ENCODE measurements at regions not wholly inside any gene's neighbourhood (a gene's known extent, or its start where the extent isn't known, plus 50 kb on each side); places are given as distances from the start of the nearest gene placed in this dataset.

DNA sequence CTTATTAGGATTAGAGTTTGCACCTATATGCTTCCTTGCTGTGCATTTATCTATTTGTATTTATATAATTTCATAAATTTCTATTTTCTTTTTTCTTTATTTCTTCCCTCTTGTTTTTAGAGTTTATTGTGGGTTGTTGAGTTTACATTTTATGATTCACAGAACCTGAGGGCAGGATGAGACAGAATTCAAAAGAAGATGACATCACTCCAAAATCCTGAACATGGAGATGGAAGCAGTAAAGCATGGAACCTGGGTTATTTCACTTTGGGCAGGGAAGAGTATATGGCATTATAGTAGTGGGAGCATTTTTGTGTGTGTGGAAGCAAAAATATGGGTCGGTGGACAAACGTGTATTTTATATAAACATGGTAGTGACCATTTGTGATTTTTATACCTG lies 157.5 kb downstream of the RFX6 start:
- H3K4me3 Mint-ChIP-seq: no peak overlapping the region
- no peaks in the 10 kb centered on the region for H3K27me3 ChIP-seq (ENCODE audit: insufficient read depth, low read length)
- no peaks in the 10 kb centered on the region for H3K27me3 Mint-ChIP-seq
- no peak overlapping the region for H3K27ac ChIP-seq (ENCODE audit: low read depth, low read length)
- H3K4me1 Mint-ChIP-seq: no peaks in the 10 kb centered on the region
- no peak for DNase-seq
- ChIA-PET POLR2A (ENCODE audit: partially characterized antibody) (no interaction called here), CTCF (ENCODE audit: partially characterized antibody) (no interaction called here)
- no peak overlapping the region for H3K4me3 ChIP-seq (ENCODE audit: low read length in 2 of 2)
- H3K9me3 Mint-ChIP-seq: peaks cover 0 to 8% (median 1%) of the 10 kb centered on the region in 8 donors
- no peaks in the 10 kb centered on the region for H3K36me3 Mint-ChIP-seq
- no peak overlapping the region for H3K27ac Mint-ChIP-seq
- H3K9me3 ChIP-seq (ENCODE audit: control insufficient read depth in 1 of 2, low read length in 2 of 2): no peaks in the 10 kb centered on the region
- H3K4me1 ChIP-seq (ENCODE audit: insufficient read depth, low read length): no peaks in the 10 kb centered on the region
- intact Hi-C loops (cut with micrococcal nuclease): no loop called here
- H3K36me3 ChIP-seq (ENCODE audit: insufficient read depth, low read length): no peaks in the 10 kb centered on the region

GRCh38 chr6:117034971-117035370 lies 157.9 kb downstream of the RFX6 start:
- no peak overlapping the region for H3K27ac ChIP-seq (ENCODE audit: low read depth, low read length)
- no peaks in the 10 kb centered on the region for H3K36me3 ChIP-seq (ENCODE audit: insufficient read depth, low read length)
- DNase-seq: no peak
- H3K4me3 Mint-ChIP-seq: no peak overlapping the region
- POLR2A ChIA-PET (ENCODE audit: partially characterized antibody): no interaction called here
- H3K36me3 Mint-ChIP-seq: no peaks in the 10 kb centered on the region
- CTCF ChIA-PET (ENCODE audit: partially characterized antibody): no interaction called here
- H3K9me3 ChIP-seq (ENCODE audit: control insufficient read depth in 1 of 2, low read length in 2 of 2): no peaks in the 10 kb centered on the region
- intact Hi-C loops (cut with micrococcal nuclease): no loop called here
- no peak overlapping the region for H3K4me3 ChIP-seq (ENCODE audit: low read length in 2 of 2)
- H3K9me3 Mint-ChIP-seq: peaks cover 0 to 8% (median 1%) of the 10 kb centered on the region in 8 donors
- H3K27me3 ChIP-seq (ENCODE audit: insufficient read depth, low read length): no peaks in the 10 kb centered on the region
- no peaks in the 10 kb centered on the region for H3K4me1 Mint-ChIP-seq
- no peak overlapping the region for H3K27ac Mint-ChIP-seq
- no peaks in the 10 kb centered on the region for H3K27me3 Mint-ChIP-seq
- no peaks in the 10 kb centered on the region for H3K4me1 ChIP-seq (ENCODE audit: insufficient read depth, low read length)

DNA sequence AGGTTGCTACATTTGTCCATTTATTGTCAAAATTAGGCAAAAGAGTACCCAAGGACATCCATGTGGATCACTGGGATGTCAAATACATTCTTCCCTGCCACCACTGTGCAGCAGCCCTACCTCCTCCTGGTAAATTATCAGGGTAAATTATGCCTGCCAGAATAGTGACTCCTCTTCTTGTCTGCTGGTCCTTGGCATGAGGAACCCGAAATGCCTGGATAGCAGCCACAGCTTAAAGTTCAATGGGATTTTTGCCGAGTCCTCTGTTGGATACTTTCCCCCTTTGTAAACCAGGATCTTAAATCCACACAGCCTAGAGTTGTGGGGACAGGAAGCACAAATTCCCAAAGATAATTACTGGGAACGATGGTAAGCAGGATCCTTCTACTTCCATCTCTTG lies 173.3 kb downstream of the RFX6 start:
- H3K9me3 Mint-ChIP-seq: peaks cover 0 to 27% (median 6%) of the 10 kb centered on the region in 8 donors
- Histone ChIP-seq H3K36me3 (ENCODE audit: insufficient read depth, low read length) (no peaks in the 10 kb centered on the region), H3K4me1 (ENCODE audit: insufficient read depth, low read length) (no peaks in the 10 kb centered on the region), H3K27ac (ENCODE audit: low read depth, low read length) (no peak overlapping the region), H3K27me3 (ENCODE audit: insufficient read depth, low read length) (no peaks in the 10 kb centered on the region), H3K9me3 (ENCODE audit: control insufficient read depth in 1 of 2, low read length in 2 of 2) (no peaks in the 10 kb centered on the region), H3K4me3 (ENCODE audit: low read length in 2 of 2) (no peak overlapping the region)
- POLR2A ChIA-PET (ENCODE audit: partially characterized antibody): no interaction called here
- no peaks in the 10 kb centered on the region for H3K36me3 Mint-ChIP-seq
- intact Hi-C loops (cut with micrococcal nuclease): no loop called here
- no peak overlapping the region for H3K27ac Mint-ChIP-seq
- H3K4me1 Mint-ChIP-seq: no peaks in the 10 kb centered on the region
- CTCF ChIA-PET (ENCODE audit: partially characterized antibody): no interaction called here
- no peak for DNase-seq
- no peaks in the 10 kb centered on the region for H3K27me3 Mint-ChIP-seq
- H3K4me3 Mint-ChIP-seq: no peak overlapping the region

DNA sequence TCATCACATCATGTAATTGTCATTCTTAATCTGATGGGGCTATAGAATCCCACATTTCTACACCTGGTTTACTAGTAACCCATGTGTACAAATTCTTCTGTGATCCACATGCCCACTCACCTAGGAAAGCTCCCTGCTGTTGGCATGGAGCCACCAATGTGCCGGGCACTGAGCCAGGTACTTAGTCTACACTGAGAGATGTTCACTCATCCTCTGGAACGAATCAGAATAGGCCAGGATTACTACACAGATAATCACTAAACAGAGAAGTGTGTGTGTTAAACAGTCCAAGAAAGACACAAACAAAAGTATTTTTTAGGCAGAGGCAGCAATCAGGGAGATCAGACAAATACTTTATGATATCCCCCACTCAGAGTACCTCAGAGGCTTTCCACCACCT lies 193.2 kb upstream of the VGLL2 start:
- H3K27ac ChIP-seq (ENCODE audit: low read depth, low read length): no peak overlapping the region
- H3K27me3 ChIP-seq (ENCODE audit: insufficient read depth, low read length): no peaks in the 10 kb centered on the region
- CTCF ChIA-PET (ENCODE audit: partially characterized antibody): no interaction called here
- no peaks in the 10 kb centered on the region for H3K36me3 ChIP-seq (ENCODE audit: insufficient read depth, low read length)
- no peak overlapping the region for H3K4me3 Mint-ChIP-seq
- H3K4me1 Mint-ChIP-seq: no peaks in the 10 kb centered on the region
- POLR2A ChIA-PET (ENCODE audit: partially characterized antibody): no interaction called here
- intact Hi-C loops (cut with micrococcal nuclease): no loop called here
- H3K36me3 Mint-ChIP-seq: no peaks in the 10 kb centered on the region
- H3K4me1 ChIP-seq (ENCODE audit: insufficient read depth, low read length): no peaks in the 10 kb centered on the region
- no peaks in the 10 kb centered on the region for H3K27me3 Mint-ChIP-seq
- peaks cover 0 to 8% (median 3%) of the 10 kb centered on the region in 8 donors for H3K9me3 Mint-ChIP-seq
- H3K9me3 ChIP-seq (ENCODE audit: control insufficient read depth in 1 of 2, low read length in 2 of 2): no peaks in the 10 kb centered on the region
- no peak for DNase-seq
- H3K4me3 ChIP-seq (ENCODE audit: low read length in 2 of 2): no peak overlapping the region
- no peak overlapping the region for H3K27ac Mint-ChIP-seq

GRCh38 chr6:117072781-117073180 lies 192.6 kb upstream of the VGLL2 start:
- ChIA-PET POLR2A (ENCODE audit: partially characterized antibody) (no interaction called here), CTCF (ENCODE audit: partially characterized antibody) (no interaction called here)
- H3K27ac ChIP-seq (ENCODE audit: low read depth, low read length): no peak overlapping the region
- Mint-ChIP-seq H3K4me1 (no peaks in the 10 kb centered on the region), H3K9me3 (peaks cover 0 to 8% (median 3%) of the 10 kb centered on the region in 8 donors), H3K36me3 (no peaks in the 10 kb centered on the region), H3K27ac (no peak overlapping the region), H3K4me3 (no peak overlapping the region), H3K27me3 (no peaks in the 10 kb centered on the region)
- no peaks in the 10 kb centered on the region for H3K4me1 ChIP-seq (ENCODE audit: insufficient read depth, low read length)
- H3K36me3 ChIP-seq (ENCODE audit: insufficient read depth, low read length): no peaks in the 10 kb centered on the region
- DNase-seq: no peak
- no peaks in the 10 kb centered on the region for H3K9me3 ChIP-seq (ENCODE audit: control insufficient read depth in 1 of 2, low read length in 2 of 2)
- no peak overlapping the region for H3K4me3 ChIP-seq (ENCODE audit: low read length in 2 of 2)
- H3K27me3 ChIP-seq (ENCODE audit: insufficient read depth, low read length): no peaks in the 10 kb centered on the region
- intact Hi-C loops (cut with micrococcal nuclease): no loop called here

DNA sequence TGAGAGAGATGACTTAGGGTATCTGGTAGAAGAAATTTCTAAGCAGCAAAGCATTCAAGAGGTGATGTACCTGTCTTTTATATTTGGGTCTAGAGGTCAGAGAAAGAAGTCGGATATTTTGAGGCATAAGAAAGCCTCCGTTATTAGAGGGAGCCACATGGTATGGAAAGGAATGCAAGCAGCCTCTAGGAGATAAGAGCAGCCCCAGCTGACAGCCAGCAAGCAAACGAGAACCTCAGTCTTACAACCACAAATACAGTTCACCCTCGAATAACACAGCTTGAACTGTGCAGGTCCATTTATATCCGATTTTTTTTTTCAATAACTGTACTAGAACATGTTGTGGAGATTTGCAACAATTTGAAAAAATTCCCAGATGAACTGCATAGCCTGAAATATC lies 190.7 kb upstream of the VGLL2 start:
- no peak for DNase-seq

DNA sequence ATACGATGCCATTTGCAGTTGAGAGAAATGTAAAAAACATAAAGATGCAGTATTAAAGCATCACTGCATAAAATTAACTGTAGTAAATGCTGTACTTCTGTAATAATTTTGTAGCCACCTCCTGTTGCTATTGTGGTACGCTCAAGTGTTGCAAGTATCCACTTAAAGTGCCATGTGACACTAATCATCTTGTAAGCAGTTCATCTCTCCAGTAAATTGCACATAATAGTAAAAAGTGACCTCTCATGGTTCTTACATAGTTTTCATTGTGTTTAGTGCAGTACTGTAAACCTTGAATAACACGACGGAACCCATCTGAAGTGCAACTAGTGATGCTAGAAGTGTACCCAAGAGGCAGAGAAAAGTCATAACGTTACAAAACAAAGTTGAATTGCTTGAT lies 190.1 kb upstream of the VGLL2 start:
- POLR2A ChIA-PET (ENCODE audit: partially characterized antibody): no interaction called here
- H3K9me3 Mint-ChIP-seq: peaks cover 0 to 8% (median 3%) of the 10 kb centered on the region in 8 donors
- H3K4me1 Mint-ChIP-seq: no peaks in the 10 kb centered on the region

More for the DNA sequence above, 190.7 kb upstream of the VGLL2 start:
- Mint-ChIP-seq H3K36me3 (no peaks in the 10 kb centered on the region), H3K4me3 (no peak overlapping the region), H3K4me1 (no peaks in the 10 kb centered on the region), H3K27me3 (no peaks in the 10 kb centered on the region), H3K9me3 (peaks cover 0 to 8% (median 3%) of the 10 kb centered on the region in 8 donors), H3K27ac (no peak overlapping the region)
- Histone ChIP-seq H3K27ac (ENCODE audit: low read depth, low read length) (no peak overlapping the region), H3K4me1 (ENCODE audit: insufficient read depth, low read length) (no peaks in the 10 kb centered on the region), H3K27me3 (ENCODE audit: insufficient read depth, low read length) (no peaks in the 10 kb centered on the region), H3K36me3 (ENCODE audit: insufficient read depth, low read length) (no peaks in the 10 kb centered on the region), H3K4me3 (ENCODE audit: low read length in 2 of 2) (no peak overlapping the region), H3K9me3 (ENCODE audit: control insufficient read depth in 1 of 2, low read length in 2 of 2) (no peaks in the 10 kb centered on the region)
- intact Hi-C loops (cut with micrococcal nuclease): no loop called here
- CTCF ChIA-PET (ENCODE audit: partially characterized antibody): no interaction called here
- POLR2A ChIA-PET (ENCODE audit: partially characterized antibody): no interaction called here

DNA sequence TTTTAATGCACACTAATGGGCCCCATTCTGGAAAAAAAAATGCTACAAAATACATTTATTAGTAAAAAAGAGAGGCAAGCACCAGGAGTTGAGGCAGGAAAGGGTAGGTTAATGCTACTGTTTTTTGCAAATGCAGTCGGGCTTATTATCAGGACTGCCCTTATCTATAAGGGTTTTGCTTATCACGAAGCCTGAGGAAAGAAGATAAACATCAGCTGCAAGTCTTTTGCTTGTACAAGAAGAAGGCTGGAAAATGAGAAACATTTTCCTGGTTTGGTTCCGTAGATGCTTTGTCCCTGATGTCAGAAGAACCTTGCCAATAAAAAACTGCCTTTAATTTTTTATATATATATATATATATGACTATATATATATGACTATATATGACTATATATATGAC lies 189.3 kb upstream of the VGLL2 start:
- H3K4me1 Mint-ChIP-seq: no peaks in the 10 kb centered on the region
- no peaks in the 10 kb centered on the region for H3K27me3 ChIP-seq (ENCODE audit: insufficient read depth, low read length)
- H3K27me3 Mint-ChIP-seq: no peaks in the 10 kb centered on the region
- H3K4me1 ChIP-seq (ENCODE audit: insufficient read depth, low read length): no peaks in the 10 kb centered on the region
- no peaks in the 10 kb centered on the region for H3K36me3 Mint-ChIP-seq
- CTCF ChIA-PET (ENCODE audit: partially characterized antibody): no interaction called here
- POLR2A ChIA-PET (ENCODE audit: partially characterized antibody): no interaction called here
- no peaks in the 10 kb centered on the region for H3K9me3 ChIP-seq (ENCODE audit: control insufficient read depth in 1 of 2, low read length in 2 of 2)
- no peak overlapping the region for H3K27ac ChIP-seq (ENCODE audit: low read depth, low read length)
- no peak overlapping the region for H3K27ac Mint-ChIP-seq
- intact Hi-C loops (cut with micrococcal nuclease): no loop called here
- DNase-seq: no peak
- H3K36me3 ChIP-seq (ENCODE audit: insufficient read depth, low read length): no peaks in the 10 kb centered on the region
- no peak overlapping the region for H3K4me3 ChIP-seq (ENCODE audit: low read length in 2 of 2)
- H3K9me3 Mint-ChIP-seq: peaks cover 0 to 8% (median 0%) of the 10 kb centered on the region in 8 donors
- H3K4me3 Mint-ChIP-seq: no peak overlapping the region

More for the DNA sequence above, 190.1 kb upstream of the VGLL2 start:
- no peaks in the 10 kb centered on the region for H3K27me3 Mint-ChIP-seq
- no peaks in the 10 kb centered on the region for H3K36me3 Mint-ChIP-seq
- intact Hi-C loops (cut with micrococcal nuclease): no loop called here
- no peaks in the 10 kb centered on the region for H3K9me3 ChIP-seq (ENCODE audit: control insufficient read depth in 1 of 2, low read length in 2 of 2)
- H3K27ac Mint-ChIP-seq: no peak overlapping the region
- H3K36me3 ChIP-seq (ENCODE audit: insufficient read depth, low read length): no peaks in the 10 kb centered on the region
- H3K27me3 ChIP-seq (ENCODE audit: insufficient read depth, low read length): no peaks in the 10 kb centered on the region
- H3K4me3 Mint-ChIP-seq: no peak overlapping the region
- no peak overlapping the region for H3K4me3 ChIP-seq (ENCODE audit: low read length in 2 of 2)
- CTCF ChIA-PET (ENCODE audit: partially characterized antibody): no interaction called here
- H3K4me1 ChIP-seq (ENCODE audit: insufficient read depth, low read length): no peaks in the 10 kb centered on the region
- no peak for DNase-seq
- H3K27ac ChIP-seq (ENCODE audit: low read depth, low read length): no peak overlapping the region

Measured in CD4-positive, alpha-beta memory T cell (primary cell).